Natural killer cell (primary cell): ENCODE measurements at regions not wholly inside any gene's neighbourhood (a gene's known extent, or its start where the extent isn't known, plus 50 kb on each side); places are given as distances from the start of the nearest gene placed in this dataset.

Experiments
- ATAC-seq, 3 donors: fragments of 150-1000 bp in 2 of 3; fragments of 200-7000 bp in 1 of 3; cut with Tn5 transposase; 1 replicate in 1 of 3; 2 replicates in 2 of 3; pipeline ENCODE4 v1.10.0; 2021; ENCODE audit warnings: mild to moderate bottlenecking in 2 of 3, moderate library complexity in 2 of 3
- DNase-seq, 2 donors: peaks; one replicate each; pipeline versions ENCODE4 v3.0.0 to v3.0.0-alpha.2; 2013 to 2021; ENCODE audit warnings: mixed read lengths in 1 of 2
- H3K27ac ChIP-seq: one replicate; pipeline ENCODE4 v1.5.1; 2013; ENCODE audit warnings: mild to moderate bottlenecking, low read length
- H3K27me3 ChIP-seq: one replicate; pipeline ENCODE4 v1.6.1; 2013; ENCODE audit warnings: low read length; ENCODE audit not compliant: control insufficient read depth, insufficient read depth
- H3K36me3 ChIP-seq: one replicate; pipeline ENCODE4 v1.6.1; 2013; ENCODE audit warnings: low read length; ENCODE audit not compliant: control insufficient read depth, insufficient read depth
- H3K4me1 ChIP-seq: one replicate; pipeline ENCODE4 v1.6.1; 2013; ENCODE audit warnings: low read length; ENCODE audit not compliant: control insufficient read depth, insufficient read depth
- H3K4me3 ChIP-seq: one replicate; pipeline ENCODE4 v1.5.1; 2013; ENCODE audit warnings: low read length
- H3K9me3 ChIP-seq: one replicate; pipeline ENCODE4 v1.6.1; 2013; ENCODE audit warnings: low read length; ENCODE audit not compliant: control insufficient read depth, insufficient read depth
- H3K27ac Mint-ChIP-seq, 2 donors: one replicate each; pipeline ENCODE4 v1.8.0; 2022; ENCODE audit warnings: mild to moderate bottlenecking in 2 of 2, mixed read lengths in 2 of 2, moderate library complexity in 1 of 2
- H3K27me3 Mint-ChIP-seq, 2 donors: one replicate each; pipeline ENCODE4 v1.8.0; 2022; ENCODE audit warnings: low read depth in 2 of 2, mixed read lengths in 2 of 2
- H3K36me3 Mint-ChIP-seq: one replicate; pipeline ENCODE4 v1.8.0; 2022; ENCODE audit warnings: mixed read lengths
- H3K4me1 Mint-ChIP-seq, 2 donors: one replicate each; pipeline ENCODE4 v1.8.0; 2022; ENCODE audit warnings: mixed read lengths in 2 of 2
- H3K4me3 Mint-ChIP-seq: one replicate; pipeline ENCODE4 v1.8.0; 2022; ENCODE audit warnings: mild to moderate bottlenecking, moderate library complexity, mixed read lengths
- H3K9me3 Mint-ChIP-seq, 2 donors: one replicate each; pipeline ENCODE4 v1.8.0; 2022; ENCODE audit warnings: mixed read lengths in 2 of 2
- CTCF ChIP-seq: fragments of 200-600 bp; IDR thresholded peaks from one replicate; pipeline ENCODE4 v1.8.0; 2022; ENCODE audit warnings: antibody characterized with exemption
- WGBS: methylation state at CpG from one replicate; pipeline ENCODE4 v1.1.7; 2013; ENCODE audit warnings: missing lambda C conversion rate; ENCODE audit not compliant: insufficient coverage; 5-methylcytosine and 5-hydroxymethylcytosine counted together
- intact Hi-C: fragments of 100-400 bp; cut with micrococcal nuclease; formaldehyde crosslinking; loops from one replicate; pipeline ENCODE4 v1.14.2; 2022

GRCh38 chr2:120887741-120888231 lies 152.1 kb downstream of the GLI2 start:
- Histone ChIP-seq H3K4me3 (no peak overlapping the region), H3K36me3 (no peaks in the 10 kb centered on the region), H3K9me3 (no peaks in the 10 kb centered on the region), H3K4me1 (no peaks in the 10 kb centered on the region), H3K27ac (no peak overlapping the region), H3K27me3 (no peaks in the 10 kb centered on the region)
- no peaks in the 10 kb centered on the region for H3K36me3 Mint-ChIP-seq
- no peak for TF ChIP-seq CTCF
- no peaks in the 10 kb centered on the region for H3K4me1 Mint-ChIP-seq
- ATAC-seq (no peak), DNase-seq (no peak)
- WGBS = 87% methylated on average over 14 of the region's 14 CpGs
- intact Hi-C loops = no loop called here
- no peak overlapping the region for H3K27ac Mint-ChIP-seq
- no peak overlapping the region for H3K4me3 Mint-ChIP-seq
- H3K27me3 Mint-ChIP-seq = no peaks in the 10 kb centered on the region
- no peaks in the 10 kb centered on the region for H3K9me3 Mint-ChIP-seq

GRCh38 chr2:120888851-120889250 lies 153.2 kb downstream of the GLI2 start:
- H3K27ac ChIP-seq = no peak overlapping the region
- Mint-ChIP-seq H3K36me3 (no peaks in the 10 kb centered on the region), H3K9me3 (no peaks in the 10 kb centered on the region), H3K4me3 (no peak overlapping the region), H3K4me1 (no peaks in the 10 kb centered on the region), H3K27ac (no peak overlapping the region), H3K27me3 (no peaks in the 10 kb centered on the region)
- no peaks in the 10 kb centered on the region for H3K36me3 ChIP-seq
- intact Hi-C loops = no loop called here
- no peak overlapping the region for H3K4me3 ChIP-seq
- ATAC-seq (no peak), DNase-seq (no peak)
- H3K9me3 ChIP-seq = no peaks in the 10 kb centered on the region
- TF ChIP-seq CTCF = no peak
- H3K27me3 ChIP-seq = no peaks in the 10 kb centered on the region
- WGBS = 90% methylated on average over 10 of the region's 10 CpGs
- no peaks in the 10 kb centered on the region for H3K4me1 ChIP-seq

DNA sequence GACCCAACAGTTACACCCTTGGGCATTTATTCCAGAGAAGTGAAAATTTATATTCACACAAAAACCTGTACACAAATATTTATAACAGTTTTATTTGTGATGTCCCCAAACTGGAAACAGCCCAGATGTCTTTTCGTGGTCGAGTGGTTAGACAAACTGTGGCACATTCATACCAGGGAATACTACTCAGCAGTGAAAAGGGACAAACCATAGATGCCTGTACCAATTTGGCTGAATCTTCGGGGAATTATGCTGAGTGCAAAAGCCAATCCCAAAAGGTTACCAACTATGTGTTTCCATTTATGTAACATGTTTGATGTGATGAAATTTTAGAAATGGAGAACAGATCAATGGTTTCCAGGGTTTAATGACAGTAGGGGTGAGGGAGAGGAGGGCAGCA lies 154.3 kb downstream of the GLI2 start:
- no peak for ATAC-seq
- H3K36me3 Mint-ChIP-seq = no peaks in the 10 kb centered on the region
- no peaks in the 10 kb centered on the region for H3K4me1 ChIP-seq
- intact Hi-C loops = no loop called here
- no peaks in the 10 kb centered on the region for H3K27me3 ChIP-seq
- no peak overlapping the region for H3K27ac ChIP-seq
- no peaks in the 10 kb centered on the region for H3K4me1 Mint-ChIP-seq
- no peak for DNase-seq
- H3K27me3 Mint-ChIP-seq = no peaks in the 10 kb centered on the region
- TF ChIP-seq CTCF = no peak
- WGBS = 91% methylated on average over 3 of the region's 3 CpGs
- no peaks in the 10 kb centered on the region for H3K9me3 Mint-ChIP-seq
- no peak overlapping the region for H3K4me3 ChIP-seq
- H3K4me3 Mint-ChIP-seq = no peak overlapping the region
- H3K36me3 ChIP-seq = no peaks in the 10 kb centered on the region
- H3K9me3 ChIP-seq = no peaks in the 10 kb centered on the region
- H3K27ac Mint-ChIP-seq = no peak overlapping the region

- no peaks in the 10 kb centered on the region for H3K36me3 ChIP-seq
- Mint-ChIP-seq H3K9me3 (no peaks in the 10 kb centered on the region), H3K27ac (no peak overlapping the region), H3K36me3 (no peaks in the 10 kb centered on the region), H3K27me3 (no peaks in the 10 kb centered on the region), H3K4me1 (no peaks in the 10 kb centered on the region), H3K4me3 (no peak overlapping the region)
- no peaks in the 10 kb centered on the region for H3K4me1 ChIP-seq
- TF ChIP-seq CTCF = no peak
- H3K27ac ChIP-seq = no peak overlapping the region
- intact Hi-C loops = no loop called here
- DNase-seq (no peak), ATAC-seq (no peak)
- WGBS = 85% methylated on average over 12 of the region's 12 CpGs
- H3K9me3 ChIP-seq = no peaks in the 10 kb centered on the region
- no peaks in the 10 kb centered on the region for H3K27me3 ChIP-seq
- H3K4me3 ChIP-seq = no peak overlapping the region
These were observed 155.1 kb downstream of the GLI2 start for GRCh38 chr2:120890566-120891360.
